ENCODE measurements at regions not wholly inside any gene's neighbourhood (a gene's known extent, or its start where the extent isn't known, plus 50 kb on each side); places are given as distances from the start of the nearest gene placed in this dataset.

DNA sequence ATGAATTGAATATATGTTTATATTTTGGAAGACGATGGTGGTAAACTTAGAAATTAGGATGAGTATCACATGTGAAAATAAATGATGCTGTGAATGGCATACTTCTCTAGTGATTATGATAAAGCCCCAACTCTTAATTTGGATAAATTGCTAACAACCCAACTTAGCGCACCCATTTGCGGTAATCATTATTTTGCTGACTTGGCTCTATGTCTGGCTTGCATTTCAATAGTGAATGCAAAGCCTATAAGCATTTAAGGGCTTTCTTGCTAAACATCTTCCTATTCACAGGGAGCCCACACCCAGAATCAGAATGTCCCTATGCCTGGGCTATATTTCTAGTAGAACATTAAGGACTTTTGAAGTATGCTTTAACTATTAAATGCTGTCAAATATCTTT is 910.7 kb upstream of the FANCL start:
- 83% methylated on average over 3 of the region's 3 CpGs for WGBS (ENCODE audit: missing lambda C conversion rate)
- ATAC-seq (no peak), FAIRE-seq (no peak), DNase-seq (ENCODE audit: low read depth in 1 of 2, low spot score in 1 of 2) (no peak)
- H3K9me3 ChIP-seq = no peaks in the 10 kb centered on the region
- ChIA-PET CTCF (interaction anchor here (1.4 kb wide), 1 partner anchor 9 kb away, joined by 3 read pairs; no protein-coding TSS in a partner anchor), POLR2A (no interaction called here)
- no peak overlapping the region for H3K27ac ChIP-seq
- H3K4me3 ChIP-seq = no peak overlapping the region
- TF ChIP-seq, protein P1, sequence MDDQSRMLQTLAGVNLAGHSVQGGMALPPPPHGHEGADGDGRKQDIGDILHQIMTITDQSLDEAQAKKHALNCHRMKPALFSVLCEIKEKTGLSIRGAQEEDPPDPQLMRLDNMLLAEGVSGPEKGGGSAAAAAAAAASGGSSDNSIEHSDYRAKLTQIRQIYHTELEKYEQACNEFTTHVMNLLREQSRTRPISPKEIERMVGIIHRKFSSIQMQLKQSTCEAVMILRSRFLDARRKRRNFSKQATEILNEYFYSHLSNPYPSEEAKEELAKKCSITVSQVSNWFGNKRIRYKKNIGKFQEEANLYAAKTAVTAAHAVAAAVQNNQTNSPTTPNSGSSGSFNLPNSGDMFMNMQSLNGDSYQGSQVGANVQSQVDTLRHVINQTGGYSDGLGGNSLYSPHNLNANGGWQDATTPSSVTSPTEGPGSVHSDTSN (IDR thresholded peaks at IDR 0.05) = no peak
- TF ChIP-seq MAFK (IDR thresholded peaks at IDR 0.05; ENCODE audit: partially characterized antibody) = peak; percentile 81
- H3K4me1 ChIP-seq = no peaks in the 10 kb centered on the region
- no peak overlapping the region for H3K4me2 ChIP-seq

DNA sequence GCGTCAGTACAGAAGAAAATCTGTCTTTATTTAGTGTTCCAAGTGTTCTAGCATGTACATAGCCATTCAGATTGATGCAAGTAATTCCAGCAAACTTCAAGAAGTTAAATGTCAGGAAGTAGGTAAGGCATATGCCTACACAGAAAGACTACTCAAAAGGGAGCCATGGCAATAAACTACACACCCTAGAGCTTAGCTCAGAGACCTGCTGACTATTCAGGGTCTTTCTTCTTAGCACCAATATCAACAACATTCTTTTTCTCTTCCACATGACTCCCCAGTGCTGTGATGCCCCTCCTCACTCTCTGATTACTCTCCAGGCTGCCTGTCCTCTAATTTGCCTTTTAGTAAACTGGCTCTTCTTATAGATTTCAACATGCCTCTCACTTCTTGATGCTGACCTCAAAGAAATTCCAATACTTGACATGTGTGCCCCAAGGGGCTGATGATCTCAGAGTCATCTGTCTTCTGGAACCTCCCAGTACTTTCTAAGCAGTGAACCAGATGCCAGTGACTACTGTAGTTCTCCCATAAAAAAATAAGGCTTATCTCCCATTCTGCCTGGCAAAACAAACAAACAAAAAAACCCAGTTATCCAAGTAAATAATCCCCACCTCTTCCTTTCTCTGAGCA is 909.2 kb upstream of the FANCL start:
- no peak for ATAC-seq
- Histone ChIP-seq H3K4me1 (no peaks in the 10 kb centered on the region), H3K4me3 (no peak overlapping the region), H3K27ac (no peak overlapping the region), H3K4me2 (no peak overlapping the region), H3K9me3 (no peaks in the 10 kb centered on the region)
- no peak for FAIRE-seq
- DNase-seq (ENCODE audit: low read depth in 1 of 2, low spot score in 1 of 2) = no peak
- TF ChIP-seq SMC3 (IDR thresholded peaks at IDR 0.05) (no peak), MYC (IDR thresholded peaks at IDR 0.05; ENCODE audit: borderline replicate concordance, low read length) (no peak), SREBF2 (IDR thresholded peaks at IDR 0.05) (no peak), JUN (IDR thresholded peaks at IDR 0.05) (no peak)
- TF ChIP-seq, protein P2, sequence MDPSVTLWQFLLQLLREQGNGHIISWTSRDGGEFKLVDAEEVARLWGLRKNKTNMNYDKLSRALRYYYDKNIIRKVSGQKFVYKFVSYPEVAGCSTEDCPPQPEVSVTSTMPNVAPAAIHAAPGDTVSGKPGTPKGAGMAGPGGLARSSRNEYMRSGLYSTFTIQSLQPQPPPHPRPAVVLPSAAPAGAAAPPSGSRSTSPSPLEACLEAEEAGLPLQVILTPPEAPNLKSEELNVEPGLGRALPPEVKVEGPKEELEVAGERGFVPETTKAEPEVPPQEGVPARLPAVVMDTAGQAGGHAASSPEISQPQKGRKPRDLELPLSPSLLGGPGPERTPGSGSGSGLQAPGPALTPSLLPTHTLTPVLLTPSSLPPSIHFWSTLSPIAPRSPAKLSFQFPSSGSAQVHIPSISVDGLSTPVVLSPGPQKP (IDR thresholded peaks at IDR 0.05; ENCODE audit: low read depth, low read length) = no peak
- CTCF ChIA-PET = interaction anchor here (1.5 kb wide), 1 partner anchor 20 kb away, joined by 3 read pairs; no protein-coding TSS in a partner anchor
- POLR2A ChIA-PET = no interaction called here
- 2% methylated on average over 1 of the region's 1 CpG for WGBS (ENCODE audit: missing lambda C conversion rate)

DNA sequence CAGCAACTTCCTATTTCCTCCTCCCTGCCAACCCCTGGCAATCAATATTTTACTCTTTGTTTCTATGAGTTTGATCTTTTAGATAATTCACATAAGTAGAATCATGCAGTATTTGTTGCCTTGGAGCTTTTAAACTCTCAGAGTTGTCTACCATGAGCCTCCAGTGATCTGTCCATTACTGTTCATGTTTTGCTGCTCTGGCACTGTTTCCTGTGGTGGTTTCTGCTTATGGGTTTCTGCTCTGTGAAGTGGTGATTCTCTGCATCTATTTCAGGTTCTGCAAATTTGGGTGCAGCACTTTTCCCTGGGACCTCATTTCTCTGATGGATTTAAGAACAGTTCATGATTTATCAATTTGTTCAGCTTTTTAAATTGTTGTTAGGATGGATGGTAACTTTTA is 908.1 kb upstream of the FANCL start:
- no peak overlapping the region for H3K4me3 ChIP-seq
- H3K27ac ChIP-seq = no peak overlapping the region
- CTCF ChIA-PET = interaction anchor here (1.5 kb wide), 1 partner anchor 21 kb away, joined by 3 read pairs; no protein-coding TSS in a partner anchor
- FAIRE-seq = no peak
- POLR2A ChIA-PET = no interaction called here
- no peak overlapping the region for H3K4me2 ChIP-seq
- DNase-seq (ENCODE audit: low read depth in 1 of 2, low spot score in 1 of 2) = no peak
- H3K9me3 ChIP-seq = no peaks in the 10 kb centered on the region
- TF ChIP-seq, protein P3, sequence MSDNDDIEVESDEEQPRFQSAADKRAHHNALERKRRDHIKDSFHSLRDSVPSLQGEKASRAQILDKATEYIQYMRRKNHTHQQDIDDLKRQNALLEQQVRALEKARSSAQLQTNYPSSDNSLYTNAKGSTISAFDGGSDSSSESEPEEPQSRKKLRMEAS (IDR thresholded peaks at IDR 0.05) = no peak
- TF ChIP-seq, protein P4, sequence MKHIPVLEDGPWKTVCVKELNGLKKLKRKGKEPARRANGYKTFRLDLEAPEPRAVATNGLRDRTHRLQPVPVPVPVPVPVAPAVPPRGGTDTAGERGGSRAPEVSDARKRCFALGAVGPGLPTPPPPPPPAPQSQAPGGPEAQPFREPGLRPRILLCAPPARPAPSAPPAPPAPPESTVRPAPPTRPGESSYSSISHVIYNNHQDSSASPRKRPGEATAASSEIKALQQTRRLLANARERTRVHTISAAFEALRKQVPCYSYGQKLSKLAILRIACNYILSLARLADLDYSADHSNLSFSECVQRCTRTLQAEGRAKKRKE (CRISPR knock-in tag; IDR thresholded peaks at IDR 0.05; ENCODE audit: low read depth) = no peak
- TF ChIP-seq ZFP36 (IDR thresholded peaks at IDR 0.05; ENCODE audit: borderline replicate concordance, partially characterized antibody) (no peak), SREBF2 (IDR thresholded peaks at IDR 0.05) (no peak), TP53 (CRISPR knock-in tag; IDR thresholded peaks at IDR 0.05) (no peak), RCOR1 (IDR thresholded peaks at IDR 0.05; ENCODE audit: low read depth, low read length) (no peak), HDAC2 (IDR thresholded peaks at IDR 0.05) (no peak), CEBPB (IDR thresholded peaks at IDR 0.05) (no peak), JUNB (IDR thresholded peaks at IDR 0.05) (no peak)
- TF ChIP-seq, protein P5, sequence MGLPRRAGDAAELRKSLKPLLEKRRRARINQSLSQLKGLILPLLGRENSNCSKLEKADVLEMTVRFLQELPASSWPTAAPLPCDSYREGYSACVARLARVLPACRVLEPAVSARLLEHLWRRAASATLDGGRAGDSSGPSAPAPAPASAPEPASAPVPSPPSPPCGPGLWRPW (IDR thresholded peaks at IDR 0.05) = no peak
- no peaks in the 10 kb centered on the region for H3K4me1 ChIP-seq
- ATAC-seq = no peak

DNA sequence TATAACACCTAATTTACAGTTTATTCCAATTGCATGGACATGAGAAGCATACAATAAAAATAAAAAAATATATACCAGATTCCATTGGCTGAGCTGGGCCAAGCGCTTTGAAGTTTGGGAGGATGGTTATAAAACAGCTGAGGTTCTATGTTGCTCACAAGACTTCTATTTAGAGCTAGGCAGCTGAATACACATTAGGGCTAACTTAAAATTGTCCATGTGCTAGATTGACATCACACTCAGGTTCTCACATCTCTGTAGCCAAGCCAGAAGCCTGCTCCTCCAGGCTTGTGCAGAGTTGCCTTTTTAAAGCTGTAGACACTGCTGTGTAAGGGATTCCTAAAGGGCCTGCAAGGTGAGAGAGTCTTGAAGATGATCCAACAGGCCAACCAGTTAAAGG is 871.1 kb upstream of the FANCL start:
- no peak for ATAC-seq
- Histone ChIP-seq H3K4me2 (no peak overlapping the region), H3K4me1 (no peaks in the 10 kb centered on the region), H3K4me3 (no peak overlapping the region), H3K27ac (no peak overlapping the region), H3K9me3 (no peaks in the 10 kb centered on the region)
- no peak for FAIRE-seq
- 30% methylated on average over 1 of the region's 1 CpG for WGBS (ENCODE audit: missing lambda C conversion rate)
- no peak for DNase-seq (ENCODE audit: low read depth in 1 of 2, low spot score in 1 of 2)
- ChIA-PET POLR2A (no interaction called here), CTCF (no interaction called here)
- no peak for TF ChIP-seq ESRRA (IDR thresholded peaks at IDR 0.05; ENCODE audit: borderline replicate concordance, low read length)
- TF ChIP-seq, protein P5 (IDR thresholded peaks at IDR 0.05) = no peak
- no peak for TF ChIP-seq FOSL2 (IDR thresholded peaks at IDR 0.05)
- no peak for TF ChIP-seq FOSL2 (CRISPR knock-in tag; IDR thresholded peaks at IDR 0.05)
- TF ChIP-seq, protein P6, sequence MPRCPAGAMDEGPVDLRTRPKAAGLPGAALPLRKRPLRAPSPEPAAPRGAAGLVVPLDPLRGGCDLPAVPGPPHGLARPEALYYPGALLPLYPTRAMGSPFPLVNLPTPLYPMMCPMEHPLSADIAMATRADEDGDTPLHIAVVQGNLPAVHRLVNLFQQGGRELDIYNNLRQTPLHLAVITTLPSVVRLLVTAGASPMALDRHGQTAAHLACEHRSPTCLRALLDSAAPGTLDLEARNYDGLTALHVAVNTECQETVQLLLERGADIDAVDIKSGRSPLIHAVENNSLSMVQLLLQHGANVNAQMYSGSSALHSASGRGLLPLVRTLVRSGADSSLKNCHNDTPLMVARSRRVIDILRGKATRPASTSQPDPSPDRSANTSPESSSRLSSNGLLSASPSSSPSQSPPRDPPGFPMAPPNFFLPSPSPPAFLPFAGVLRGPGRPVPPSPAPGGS (IDR thresholded peaks at IDR 0.05) = no peak
- no peak for TF ChIP-seq CBX8 (IDR thresholded peaks at IDR 0.05)
- TF ChIP-seq MAZ (IDR thresholded peaks at IDR 0.05; ENCODE audit: borderline replicate concordance, low read depth, low read length) = no peak
- TF ChIP-seq RCOR1 (IDR thresholded peaks at IDR 0.05; ENCODE audit: low read depth, low read length) = no peak
- TF ChIP-seq NR3C1 (IDR thresholded peaks at IDR 0.05) = no peak
- no peak for TF ChIP-seq ZNF302 (CRISPR knock-in tag; IDR thresholded peaks at IDR 0.05)
- TF ChIP-seq GATA3 (IDR thresholded peaks at IDR 0.05; ENCODE audit: borderline replicate concordance) = no peak
- TF ChIP-seq RFX5 (IDR thresholded peaks at IDR 0.05) = no peak
- TF ChIP-seq NPAS2 (CRISPR knock-in tag; IDR thresholded peaks at IDR 0.05; ENCODE audit: borderline replicate concordance) = no peak
- no peak for TF ChIP-seq NFE2L2 (conservative IDR thresholded peaks at IDR 0.05; ENCODE audit: low read length)
- TF ChIP-seq EP300 (IDR thresholded peaks at IDR 0.05) = no peak

All from A549 (cell line).